H7 (cell line): ENCODE measurements at regions not wholly inside any gene's neighbourhood (a gene's known extent, or its start where the extent isn't known, plus 50 kb on each side); places are given as distances from the start of the nearest gene placed in this dataset.

ENCODE experiments used
- DNase-seq: peaks from one replicate; pipeline ENCODE4 v3.0.0; 2012
- H3K27me3 ChIP-seq: 2 replicates; pipeline ENCODE4 v1.6.0; 2011; ENCODE audit warnings: mild to moderate bottlenecking, low read length; ENCODE audit not compliant: control insufficient read depth, insufficient read depth
- H3K36me3 ChIP-seq: replicated peaks from 2 replicates; pipeline ENCODE4 v1.5.1; 2011; ENCODE audit warnings: low read length; ENCODE audit not compliant: control insufficient read depth, insufficient read depth
- H3K4me3 ChIP-seq: 2 replicates; pipeline ENCODE4 v1.5.1; 2011; ENCODE audit warnings: low read depth, mild to moderate bottlenecking, control low read depth, low read length, moderate library complexity; ENCODE audit not compliant: insufficient read depth

DNA sequence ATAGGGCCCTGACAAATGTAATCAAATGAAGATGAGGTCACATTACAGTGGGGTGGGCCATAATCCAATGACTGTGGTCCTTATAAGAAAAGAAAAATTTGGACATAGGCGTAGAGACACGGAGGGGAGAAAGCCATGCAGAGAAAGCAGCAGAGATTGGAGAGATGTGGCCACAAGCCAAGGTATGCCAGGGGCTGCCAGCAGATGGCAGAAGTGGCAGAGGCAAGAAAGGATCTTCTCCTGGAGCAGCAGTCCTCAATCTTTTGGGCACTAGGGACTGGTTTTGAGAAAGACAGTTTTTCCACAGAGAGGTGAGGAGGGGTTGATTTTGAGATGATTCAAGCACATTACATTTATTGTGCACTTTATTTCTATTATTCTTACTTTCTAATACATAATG lies 355.1 kb downstream of the NPHP4 start:
- H3K36me3 ChIP-seq = no peaks in the 10 kb centered on the region
- no peaks in the 10 kb centered on the region for H3K27me3 ChIP-seq
- no peak for DNase-seq
- H3K4me3 ChIP-seq = no peak overlapping the region

DNA sequence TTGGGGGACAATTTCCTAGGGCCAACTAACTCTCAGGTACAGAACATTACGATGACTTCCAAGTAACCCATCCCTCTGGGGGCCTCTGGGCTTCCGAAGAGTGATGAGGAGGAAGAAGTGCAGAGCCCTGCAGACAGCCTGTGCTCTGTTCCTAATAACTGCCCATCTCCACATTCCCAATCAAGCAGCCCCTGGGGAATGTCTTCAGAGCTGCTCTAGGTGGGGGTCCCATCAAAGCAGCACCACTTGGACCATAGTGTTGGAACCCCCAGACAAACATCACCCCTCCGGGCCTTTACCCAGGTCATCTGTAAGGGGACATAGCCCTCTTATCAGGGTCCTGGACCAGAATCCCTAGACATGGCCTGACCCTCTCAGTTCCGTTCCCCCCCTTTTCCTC lies 357.3 kb downstream of the NPHP4 start:
- Histone ChIP-seq H3K27me3 (no peaks in the 10 kb centered on the region), H3K4me3 (no peak overlapping the region), H3K36me3 (no peaks in the 10 kb centered on the region)
- no peak for DNase-seq

DNA sequence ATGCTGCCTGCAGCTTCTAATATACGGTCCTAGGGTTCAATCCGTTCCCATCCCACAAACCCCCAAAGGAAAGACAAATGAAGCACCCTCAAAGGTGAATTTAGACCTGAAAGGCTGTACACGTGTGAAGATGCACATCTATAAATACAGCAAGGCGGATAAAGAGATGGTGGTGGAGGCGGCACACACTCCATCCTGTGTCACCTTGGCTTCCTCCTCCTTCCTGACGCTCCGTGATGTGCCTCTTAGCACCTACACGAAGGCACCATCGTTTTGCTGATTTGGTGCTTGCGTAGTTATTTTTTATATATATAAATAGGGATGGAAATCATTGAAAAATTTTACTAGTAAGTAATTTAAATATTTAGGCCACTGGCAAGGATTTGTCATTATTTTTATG lies 359.4 kb downstream of the NPHP4 start:
- Histone ChIP-seq H3K4me3 (no peak overlapping the region), H3K27me3 (no peaks in the 10 kb centered on the region), H3K36me3 (no peaks in the 10 kb centered on the region)
- no peak for DNase-seq

DNA sequence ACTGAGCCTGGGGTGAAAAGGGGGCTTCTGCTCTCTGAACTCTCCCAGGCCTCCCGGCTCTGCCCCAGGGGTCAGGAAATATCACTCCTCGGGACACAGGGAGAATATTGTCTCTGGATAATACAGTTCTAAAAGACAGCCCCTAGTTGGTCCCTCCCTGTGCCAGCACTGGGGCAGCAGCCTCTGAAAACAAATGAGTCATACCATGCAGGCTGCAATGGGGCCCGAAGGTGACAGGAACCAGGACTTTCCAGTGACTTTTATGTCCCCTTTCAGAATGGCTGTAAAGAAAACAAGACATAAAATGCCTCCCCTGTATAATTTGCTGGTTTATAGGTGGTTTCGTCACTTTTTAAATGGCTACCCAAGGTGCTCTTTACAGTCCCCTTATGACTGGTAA lies 360.0 kb downstream of the NPHP4 start:
- Histone ChIP-seq H3K36me3 (no peaks in the 10 kb centered on the region), H3K27me3 (no peaks in the 10 kb centered on the region), H3K4me3 (no peak overlapping the region)
- DNase-seq = no peak

DNA sequence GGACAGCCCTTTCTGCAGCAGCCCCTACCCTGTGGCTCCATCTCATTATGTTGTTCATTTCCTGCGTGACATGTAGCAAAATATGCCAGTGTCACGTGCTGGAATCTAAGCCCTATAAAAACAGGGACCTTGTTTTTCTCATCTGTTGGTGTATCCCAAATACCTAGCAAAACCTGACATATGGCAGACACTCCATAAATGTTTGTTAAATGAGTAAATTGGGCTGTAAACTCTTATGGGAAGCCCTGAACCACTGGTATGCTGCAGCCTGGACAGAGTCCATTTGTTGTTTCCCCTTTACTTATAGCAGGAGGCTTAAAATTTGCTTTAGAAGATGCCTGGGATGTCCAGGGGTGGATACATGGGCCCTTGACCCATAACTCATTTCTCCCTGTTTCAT lies 363.8 kb downstream of the NPHP4 start:
- Histone ChIP-seq H3K36me3 (no peaks in the 10 kb centered on the region), H3K27me3 (no peaks in the 10 kb centered on the region; the same call in 1 of the 2 replicates), H3K4me3 (no peak overlapping the region)
- DNase-seq = no peak

DNA sequence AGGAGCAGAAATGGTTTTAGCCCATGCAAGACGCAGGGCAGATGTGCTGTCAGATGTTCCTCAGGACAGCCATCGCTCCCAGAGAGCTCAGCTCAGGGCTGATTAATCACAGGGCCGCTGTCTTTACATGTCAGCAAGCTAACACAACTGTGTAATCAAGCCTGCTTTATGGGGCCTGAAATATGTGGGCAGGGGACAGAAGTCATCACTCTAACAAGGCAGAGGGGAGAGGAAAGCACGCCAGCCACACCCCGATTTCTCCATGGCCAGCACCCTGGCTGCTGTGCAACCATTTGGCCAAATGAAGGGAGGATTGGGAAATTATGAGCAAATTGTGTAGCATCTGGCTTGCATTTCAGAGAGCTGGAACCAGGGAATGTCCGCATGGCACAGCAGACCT lies 368.8 kb downstream of the NPHP4 start:
- H3K27me3 ChIP-seq = no peaks in the 10 kb centered on the region; the same call in 1 of the 2 replicates
- no peak for DNase-seq
- no peak overlapping the region for H3K4me3 ChIP-seq
- H3K36me3 ChIP-seq = no peaks in the 10 kb centered on the region

DNA sequence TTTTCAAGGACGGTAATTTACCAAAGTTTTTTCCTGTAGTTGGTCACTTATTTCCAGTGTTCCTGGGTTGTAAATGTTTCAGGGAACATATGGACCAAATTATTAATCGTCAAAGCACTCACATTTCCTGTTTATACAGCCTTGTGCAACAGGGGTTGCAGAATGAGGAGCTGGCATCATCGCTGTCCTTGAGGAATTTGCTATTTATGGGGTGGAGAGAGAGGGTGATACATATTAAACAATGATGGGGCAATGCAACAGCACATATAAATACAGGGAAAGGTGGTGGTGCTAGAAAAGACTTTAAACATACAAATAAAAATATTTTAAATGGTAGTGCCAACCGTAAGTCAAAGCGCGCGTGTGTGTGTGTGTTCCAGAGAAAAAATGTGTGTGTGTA lies 369.8 kb downstream of the NPHP4 start:
- no peak for DNase-seq
- no peaks in the 10 kb centered on the region; the same call in 1 of the 2 replicates for H3K27me3 ChIP-seq
- H3K36me3 ChIP-seq = no peaks in the 10 kb centered on the region
- no peak overlapping the region for H3K4me3 ChIP-seq

DNA sequence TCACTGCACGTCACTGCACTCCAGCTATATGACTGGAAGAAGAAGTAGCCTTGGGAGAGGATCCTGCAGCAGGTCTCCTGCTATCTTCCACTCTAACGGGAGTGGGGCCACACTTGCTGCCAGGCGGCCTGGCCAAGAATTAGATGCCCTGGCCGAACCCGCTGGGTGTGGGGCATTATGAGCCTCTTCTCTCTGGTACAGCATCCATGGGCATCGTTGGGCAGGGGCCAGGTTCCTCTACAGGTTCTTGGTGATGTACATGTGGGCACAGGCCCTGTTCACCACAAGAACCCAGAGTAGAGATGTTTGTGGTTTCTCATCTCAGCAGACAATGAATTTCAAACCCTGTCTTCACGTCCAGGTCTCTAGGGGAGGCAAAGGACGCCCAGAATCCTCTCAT lies 370.5 kb downstream of the NPHP4 start:
- H3K27me3 ChIP-seq = no peaks in the 10 kb centered on the region; the same call in 1 of the 2 replicates
- no peaks in the 10 kb centered on the region for H3K36me3 ChIP-seq
- no peak overlapping the region for H3K4me3 ChIP-seq
- no peak for DNase-seq

DNA sequence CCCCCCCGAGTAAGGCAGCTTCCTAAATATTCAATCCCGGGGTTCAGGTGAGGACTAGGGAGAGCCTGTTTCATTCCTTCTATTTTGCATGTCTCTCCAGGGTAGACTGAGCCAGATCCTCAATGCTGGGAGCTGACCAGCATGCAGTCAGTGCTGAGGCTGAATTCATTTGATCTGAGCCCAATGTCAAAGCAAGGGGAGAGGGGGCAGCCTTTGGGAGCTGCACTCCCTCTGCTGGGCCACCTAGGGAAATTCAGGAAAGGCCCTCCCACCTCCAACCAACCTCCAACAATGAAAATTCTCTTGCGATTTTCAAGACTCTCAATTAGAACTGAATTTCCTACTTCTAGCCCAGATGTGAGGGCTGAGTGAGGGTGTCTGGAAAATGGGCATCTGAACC lies 371.2 kb downstream of the NPHP4 start:
- peak; percentile 85 for DNase-seq
- H3K27me3 ChIP-seq = no peaks in the 10 kb centered on the region; the same call in 1 of the 2 replicates
- no peaks in the 10 kb centered on the region for H3K36me3 ChIP-seq
- no peak overlapping the region for H3K4me3 ChIP-seq

DNA sequence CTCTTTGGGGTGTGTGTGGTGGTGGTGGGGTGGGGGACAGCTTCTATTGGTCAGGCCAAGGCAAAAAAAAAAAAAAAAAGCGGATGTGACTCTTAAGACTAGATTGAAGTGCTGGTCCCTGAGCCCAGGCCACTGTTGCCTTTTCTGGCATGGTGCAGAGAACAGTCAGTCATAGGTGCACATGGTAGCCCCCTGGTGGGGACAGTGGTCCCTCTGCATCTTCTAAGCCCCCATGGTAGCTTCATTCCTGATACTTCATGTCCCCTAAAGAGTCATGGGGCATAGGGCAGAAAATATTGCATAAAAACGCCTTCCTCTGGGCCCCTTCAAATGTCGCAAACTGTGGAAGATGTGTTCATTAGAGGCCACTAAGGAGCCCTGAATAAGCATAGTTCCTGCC lies 371.8 kb downstream of the NPHP4 start:
- H3K36me3 ChIP-seq = no peaks in the 10 kb centered on the region
- no peak for DNase-seq

DNA sequence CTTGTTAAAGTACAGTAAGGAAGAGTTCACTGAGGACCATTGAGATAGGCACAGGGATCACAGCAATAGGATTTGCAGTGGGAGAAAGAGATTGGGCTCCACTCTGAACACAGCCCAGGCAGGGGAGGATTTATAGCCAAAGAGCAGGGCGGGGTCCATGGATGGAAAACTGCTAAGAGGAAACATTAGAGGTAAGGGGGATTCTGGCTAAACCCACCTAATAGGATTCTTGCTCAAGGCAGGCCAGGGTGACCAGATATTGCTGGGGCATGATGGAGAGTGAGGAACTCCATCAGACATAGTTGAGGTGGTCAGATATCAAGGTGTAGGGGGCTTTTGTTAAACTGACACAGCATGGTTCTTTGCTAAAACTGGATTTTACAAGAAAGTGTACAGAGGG lies 372.8 kb downstream of the NPHP4 start:
- Histone ChIP-seq H3K4me3 (no peak overlapping the region), H3K36me3 (no peaks in the 10 kb centered on the region), H3K27me3 (no peaks in the 10 kb centered on the region; the same call in 1 of the 2 replicates)
- DNase-seq = no peak

More for the DNA sequence above, 371.8 kb downstream of the NPHP4 start:
- H3K4me3 ChIP-seq = no peak overlapping the region
- no peaks in the 10 kb centered on the region; the same call in 1 of the 2 replicates for H3K27me3 ChIP-seq

DNA sequence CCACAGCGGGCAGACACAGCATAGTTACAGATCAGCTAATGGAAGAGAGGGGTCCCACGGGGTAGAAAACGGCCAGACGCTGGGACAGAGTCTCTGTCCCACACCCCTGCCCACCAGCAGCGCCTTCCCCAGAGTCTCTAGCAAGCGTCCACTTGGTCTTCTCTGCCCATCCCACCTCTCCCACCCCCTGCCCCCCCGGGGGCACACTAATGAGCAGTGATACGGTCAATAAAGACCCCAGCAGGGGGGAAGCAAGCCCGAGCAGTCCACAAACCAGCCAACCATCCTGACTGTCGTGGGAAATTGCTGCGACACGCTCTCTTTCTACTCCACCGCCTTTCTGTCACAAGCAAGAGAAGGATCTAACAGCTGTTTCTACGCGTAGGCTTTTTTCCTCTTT lies 374.7 kb downstream of the NPHP4 start:
- Histone ChIP-seq H3K4me3 (no peak overlapping the region), H3K27me3 (no peaks in the 10 kb centered on the region), H3K36me3 (no peaks in the 10 kb centered on the region)
- DNase-seq = no peak

DNA sequence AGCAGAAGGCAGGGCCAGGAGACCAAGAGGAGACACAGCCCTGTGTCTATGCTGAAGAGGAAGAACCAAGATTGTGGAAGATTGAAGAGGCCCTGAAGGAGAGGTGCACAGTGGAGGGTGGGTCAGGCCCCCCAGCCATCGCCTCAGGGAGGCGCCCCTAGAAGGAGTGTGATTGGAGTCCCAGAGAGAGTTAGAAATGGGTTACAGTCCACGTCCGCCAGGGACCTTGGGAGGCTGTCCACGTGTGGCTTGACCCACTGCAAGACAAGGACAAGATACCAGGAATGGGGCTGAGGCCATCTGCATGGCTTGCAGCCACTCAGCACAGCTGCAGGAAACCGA lies 375.1 kb downstream of the NPHP4 start:
- Histone ChIP-seq H3K27me3 (no peaks in the 10 kb centered on the region), H3K4me3 (no peak overlapping the region), H3K36me3 (no peaks in the 10 kb centered on the region)
- no peak for DNase-seq

DNA sequence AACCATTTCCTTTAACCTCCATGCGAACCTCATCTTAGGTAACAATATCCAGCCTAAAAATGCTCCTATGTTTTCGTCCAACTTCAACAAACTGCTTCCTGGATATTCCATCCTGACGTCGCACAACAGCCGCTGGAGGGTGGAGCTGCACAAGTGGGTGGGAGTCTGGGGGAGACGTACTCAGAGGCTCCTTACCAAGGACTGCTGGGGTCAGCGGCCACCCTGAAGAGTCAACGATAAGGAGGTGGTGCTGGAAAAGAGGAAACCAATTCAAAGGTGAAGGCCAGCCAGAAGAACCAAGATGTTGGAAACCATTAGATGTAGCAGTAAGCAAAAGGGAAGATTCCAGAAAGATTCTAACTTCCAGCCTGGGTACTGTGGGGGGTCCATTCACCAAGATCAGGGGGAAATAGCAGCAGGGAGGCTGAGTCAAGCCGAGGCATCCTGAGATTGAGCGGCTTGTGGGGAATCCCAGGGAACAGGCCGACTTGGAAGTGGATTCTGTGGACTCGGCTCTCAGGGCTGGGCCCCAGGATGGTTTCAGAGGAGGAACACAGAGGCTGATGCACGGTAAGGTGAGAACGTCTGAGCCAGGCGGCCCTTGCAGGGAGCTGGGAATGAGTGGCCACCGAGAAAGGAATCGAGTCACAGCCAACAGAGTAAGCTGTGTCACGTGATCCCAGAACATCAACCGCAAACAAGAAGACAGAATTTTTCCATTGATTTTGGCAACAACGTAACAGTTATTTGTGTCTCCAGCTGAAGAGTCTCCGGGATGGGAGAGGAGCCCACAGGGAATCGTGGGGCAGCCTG lies 375.7 kb downstream of the NPHP4 start:
- DNase-seq = no peak
- no peaks in the 10 kb centered on the region; the same call in 1 of the 2 replicates for H3K27me3 ChIP-seq
- no peak overlapping the region for H3K4me3 ChIP-seq
- no peaks in the 10 kb centered on the region for H3K36me3 ChIP-seq

DNA sequence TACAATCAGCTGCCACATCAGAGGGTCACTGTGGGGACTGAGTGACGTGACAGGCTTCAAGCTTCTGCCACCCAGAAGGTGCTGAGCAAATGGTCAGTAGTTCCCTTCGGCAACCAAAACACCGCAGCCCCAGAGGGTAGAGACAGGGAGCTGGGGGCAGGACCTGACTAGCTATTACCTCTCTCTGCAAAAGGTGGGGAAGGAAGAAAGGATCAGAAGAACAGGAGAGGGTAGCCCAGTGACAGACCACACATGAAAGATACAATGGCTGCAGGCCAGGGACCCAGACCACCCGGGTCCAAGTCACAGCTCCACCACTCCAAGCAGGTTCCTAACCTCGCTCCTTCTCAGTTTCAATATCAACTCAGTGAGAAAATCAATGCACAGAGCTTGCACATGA lies 377.1 kb downstream of the NPHP4 start:
- no peaks in the 10 kb centered on the region for H3K36me3 ChIP-seq
- H3K4me3 ChIP-seq = no peak overlapping the region
- H3K27me3 ChIP-seq = no peaks in the 10 kb centered on the region; the same call in 1 of the 2 replicates
- no peak for DNase-seq

DNA sequence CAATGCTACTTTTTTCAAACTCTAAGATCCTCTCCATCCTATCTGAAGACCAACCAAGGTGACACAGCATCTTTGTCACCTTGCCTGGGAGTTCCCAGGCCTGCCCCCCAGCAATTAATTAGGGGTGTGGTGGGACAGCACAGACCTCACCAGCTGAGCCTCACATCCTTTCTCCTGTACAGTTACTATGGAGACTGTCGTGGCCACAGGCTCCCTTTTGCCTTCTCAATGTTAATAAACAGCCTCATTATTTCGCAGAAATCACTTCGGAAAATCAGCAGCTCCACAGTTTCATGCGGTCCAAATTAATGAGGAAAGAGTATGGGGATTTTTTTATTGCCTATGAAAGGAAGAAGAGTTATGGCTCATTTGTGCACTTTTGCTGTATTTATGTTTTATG lies 378.3 kb downstream of the NPHP4 start:
- no peak overlapping the region for H3K4me3 ChIP-seq
- DNase-seq = no peak
- no peaks in the 10 kb centered on the region; the same call in 1 of the 2 replicates for H3K27me3 ChIP-seq
- H3K36me3 ChIP-seq = no peaks in the 10 kb centered on the region
